ENCODE measurements at regions not wholly inside any gene's neighbourhood (a gene's known extent, or its start where the extent isn't known, plus 50 kb on each side); places are given as distances from the start of the nearest gene placed in this dataset.

DNA sequence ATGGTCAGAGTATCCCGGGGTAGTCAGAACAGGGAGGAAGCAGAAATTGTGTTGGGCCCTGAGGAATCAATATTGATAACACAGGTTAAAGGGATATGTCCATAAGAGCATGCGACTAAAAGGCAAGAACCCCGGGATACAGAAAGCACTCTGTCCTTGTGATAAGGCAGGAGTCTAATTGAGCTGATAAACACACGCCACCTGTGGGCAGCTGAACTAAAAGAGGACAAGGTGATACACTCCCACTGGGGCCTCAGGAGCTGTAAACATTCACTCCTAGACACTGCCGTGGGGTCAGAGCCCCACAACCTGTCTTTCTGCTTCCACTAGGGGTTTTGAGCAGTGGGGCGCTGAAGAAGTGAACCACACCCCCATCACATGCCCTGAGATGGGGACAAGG is 144.7 kb upstream of the MPDZ start:
- H3K27ac ChIP-seq (ENCODE audit: low read depth, low read length): no peak overlapping the region
- peak; percentile 5 for DNase-seq (ENCODE audit: insufficient read length, low spot score, missing footprints)
- no peak overlapping the region for H3K4me3 ChIP-seq (ENCODE audit: insufficient read depth, low read length)
- no peaks in the 10 kb centered on the region for H3K36me3 ChIP-seq (ENCODE audit: insufficient read depth, low read length)
- H3K9me3 ChIP-seq (ENCODE audit: low read depth, low read length): no peaks in the 10 kb centered on the region
- H3K4me2 ChIP-seq (ENCODE audit: insufficient read depth, low read length): no peak overlapping the region
- no peaks in the 10 kb centered on the region for H3K79me2 ChIP-seq (ENCODE audit: insufficient read depth, low read length)
- H3K4me1 ChIP-seq (ENCODE audit: insufficient read depth, low read length): no peaks in the 10 kb centered on the region
- peaks cover 12% of the 10 kb centered on the region for H3K27me3 ChIP-seq (ENCODE audit: insufficient read depth, low read length)
- H4K20me1 ChIP-seq (ENCODE audit: insufficient read depth, low read length): no peaks in the 10 kb centered on the region
- no peak overlapping the region for H2AFZ ChIP-seq (ENCODE audit: low read length)
- TF ChIP-seq, protein P1, sequence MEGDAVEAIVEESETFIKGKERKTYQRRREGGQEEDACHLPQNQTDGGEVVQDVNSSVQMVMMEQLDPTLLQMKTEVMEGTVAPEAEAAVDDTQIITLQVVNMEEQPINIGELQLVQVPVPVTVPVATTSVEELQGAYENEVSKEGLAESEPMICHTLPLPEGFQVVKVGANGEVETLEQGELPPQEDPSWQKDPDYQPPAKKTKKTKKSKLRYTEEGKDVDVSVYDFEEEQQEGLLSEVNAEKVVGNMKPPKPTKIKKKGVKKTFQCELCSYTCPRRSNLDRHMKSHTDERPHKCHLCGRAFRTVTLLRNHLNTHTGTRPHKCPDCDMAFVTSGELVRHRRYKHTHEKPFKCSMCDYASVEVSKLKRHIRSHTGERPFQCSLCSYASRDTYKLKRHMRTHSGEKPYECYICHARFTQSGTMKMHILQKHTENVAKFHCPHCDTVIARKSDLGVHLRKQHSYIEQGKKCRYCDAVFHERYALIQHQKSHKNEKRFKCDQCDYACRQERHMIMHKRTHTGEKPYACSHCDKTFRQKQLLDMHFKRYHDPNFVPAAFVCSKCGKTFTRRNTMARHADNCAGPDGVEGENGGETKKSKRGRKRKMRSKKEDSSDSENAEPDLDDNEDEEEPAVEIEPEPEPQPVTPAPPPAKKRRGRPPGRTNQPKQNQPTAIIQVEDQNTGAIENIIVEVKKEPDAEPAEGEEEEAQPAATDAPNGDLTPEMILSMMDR (IDR thresholded peaks at IDR 0.05; ENCODE audit: extremely low read depth, low read depth, low read length): no peak

DNA sequence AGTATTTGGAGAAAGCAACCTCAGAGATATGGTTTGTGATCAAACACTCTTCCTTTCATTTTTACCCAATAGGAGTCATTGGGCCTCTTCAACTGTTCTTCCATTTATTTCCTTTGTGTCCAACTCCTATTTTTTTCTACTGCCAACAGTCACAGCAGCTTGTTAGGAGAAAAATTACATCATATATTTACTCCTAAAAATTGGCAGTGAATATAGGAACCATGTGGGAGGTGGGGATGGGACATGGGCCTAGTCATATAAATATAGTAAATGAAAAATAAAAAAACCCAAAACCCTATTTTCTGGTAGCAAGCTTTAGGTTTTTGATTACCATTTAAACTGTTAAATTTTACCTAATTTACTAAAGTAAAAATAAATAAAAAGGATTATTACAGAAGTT is 134.9 kb upstream of the MPDZ start:
- no peak overlapping the region for H3K4me3 ChIP-seq (ENCODE audit: insufficient read depth, low read length)
- H3K27ac ChIP-seq (ENCODE audit: low read depth, low read length): no peak overlapping the region
- no peaks in the 10 kb centered on the region for H3K36me3 ChIP-seq (ENCODE audit: insufficient read depth, low read length)
- no peaks in the 10 kb centered on the region for H3K9me3 ChIP-seq (ENCODE audit: low read depth, low read length)
- no peak overlapping the region for H3K4me2 ChIP-seq (ENCODE audit: insufficient read depth, low read length)
- no peaks in the 10 kb centered on the region for H3K79me2 ChIP-seq (ENCODE audit: insufficient read depth, low read length)
- TF ChIP-seq, protein P1 (IDR thresholded peaks at IDR 0.05; ENCODE audit: extremely low read depth, low read depth, low read length): no peak
- DNase-seq (ENCODE audit: insufficient read length, low spot score, missing footprints): no peak
- no peaks in the 10 kb centered on the region for H3K4me1 ChIP-seq (ENCODE audit: insufficient read depth, low read length)
- H2AFZ ChIP-seq (ENCODE audit: low read length): no peak overlapping the region
- H3K27me3 ChIP-seq (ENCODE audit: insufficient read depth, low read length): no peaks in the 10 kb centered on the region
- H4K20me1 ChIP-seq (ENCODE audit: insufficient read depth, low read length): no peaks in the 10 kb centered on the region

DNA sequence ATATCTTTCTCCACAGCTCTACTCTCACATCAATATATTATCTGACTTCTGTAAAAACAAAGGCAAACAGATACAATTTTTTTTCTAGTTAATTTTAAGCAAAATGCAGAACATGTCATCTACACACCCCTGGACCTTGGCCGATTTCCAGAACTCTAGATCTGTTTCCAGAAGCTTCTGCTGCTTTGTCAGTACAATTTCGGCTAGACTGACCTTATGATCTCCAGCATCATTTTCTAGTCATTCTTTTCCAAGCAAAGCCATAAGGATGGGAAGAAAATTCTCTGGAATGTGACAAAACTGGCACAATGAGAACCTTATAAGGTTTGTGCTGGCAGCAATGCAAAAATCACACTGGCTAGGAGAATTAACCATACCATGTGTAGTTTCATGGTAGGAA is 132.8 kb upstream of the MPDZ start:
- Histone ChIP-seq H3K36me3 (ENCODE audit: insufficient read depth, low read length) (no peaks in the 10 kb centered on the region), H3K79me2 (ENCODE audit: insufficient read depth, low read length) (no peaks in the 10 kb centered on the region), H4K20me1 (ENCODE audit: insufficient read depth, low read length) (no peaks in the 10 kb centered on the region), H2AFZ (ENCODE audit: low read length) (no peak overlapping the region), H3K4me2 (ENCODE audit: insufficient read depth, low read length) (no peak overlapping the region), H3K9me3 (ENCODE audit: low read depth, low read length) (no peaks in the 10 kb centered on the region), H3K27ac (ENCODE audit: low read depth, low read length) (no peak overlapping the region), H3K4me3 (ENCODE audit: insufficient read depth, low read length) (no peak overlapping the region), H3K27me3 (ENCODE audit: insufficient read depth, low read length) (no peaks in the 10 kb centered on the region), H3K4me1 (ENCODE audit: insufficient read depth, low read length) (no peaks in the 10 kb centered on the region)
- DNase-seq (ENCODE audit: insufficient read length, low spot score, missing footprints): no peak
- TF ChIP-seq, protein P1 (IDR thresholded peaks at IDR 0.05; ENCODE audit: extremely low read depth, low read depth, low read length): no peak

DNA sequence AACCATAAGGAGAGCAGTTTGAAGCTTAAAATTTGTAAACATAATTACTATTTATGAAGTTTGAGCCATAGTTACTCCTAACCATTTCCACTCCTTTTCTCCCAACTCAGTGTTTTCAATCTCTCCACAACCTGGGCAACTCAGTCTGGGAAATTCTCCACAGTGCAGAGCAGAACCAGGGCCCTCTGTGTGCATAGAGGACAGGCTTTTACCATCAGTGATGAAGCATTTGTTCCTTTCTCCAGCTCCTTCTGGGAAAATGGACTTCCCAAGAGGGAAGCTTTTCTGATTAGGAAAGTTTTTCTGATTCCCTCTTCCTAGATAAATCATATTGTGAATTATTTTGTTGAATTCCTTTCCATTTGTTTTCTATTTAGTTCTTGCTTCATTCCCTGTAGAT is 132.3 kb upstream of the MPDZ start:
- no peaks in the 10 kb centered on the region for H3K4me1 ChIP-seq (ENCODE audit: insufficient read depth, low read length)
- DNase-seq (ENCODE audit: insufficient read length, low spot score, missing footprints): no peak
- TF ChIP-seq, protein P1 (IDR thresholded peaks at IDR 0.05; ENCODE audit: extremely low read depth, low read depth, low read length): no peak

More for the DNA sequence above, 132.3 kb upstream of the MPDZ start:
- Histone ChIP-seq H3K4me2 (ENCODE audit: insufficient read depth, low read length) (no peak overlapping the region), H3K36me3 (ENCODE audit: insufficient read depth, low read length) (no peaks in the 10 kb centered on the region), H3K4me3 (ENCODE audit: insufficient read depth, low read length) (no peak overlapping the region), H3K79me2 (ENCODE audit: insufficient read depth, low read length) (no peaks in the 10 kb centered on the region), H4K20me1 (ENCODE audit: insufficient read depth, low read length) (no peaks in the 10 kb centered on the region), H3K9me3 (ENCODE audit: low read depth, low read length) (no peaks in the 10 kb centered on the region), H3K27me3 (ENCODE audit: insufficient read depth, low read length) (no peaks in the 10 kb centered on the region), H3K27ac (ENCODE audit: low read depth, low read length) (no peak overlapping the region), H2AFZ (ENCODE audit: low read length) (no peak overlapping the region)

Measured in osteoblast (primary cell).